ENCODE measurements at regions not wholly inside any gene's neighbourhood (a gene's known extent, or its start where the extent isn't known, plus 50 kb on each side); places are given as distances from the start of the nearest gene placed in this dataset.

DNA sequence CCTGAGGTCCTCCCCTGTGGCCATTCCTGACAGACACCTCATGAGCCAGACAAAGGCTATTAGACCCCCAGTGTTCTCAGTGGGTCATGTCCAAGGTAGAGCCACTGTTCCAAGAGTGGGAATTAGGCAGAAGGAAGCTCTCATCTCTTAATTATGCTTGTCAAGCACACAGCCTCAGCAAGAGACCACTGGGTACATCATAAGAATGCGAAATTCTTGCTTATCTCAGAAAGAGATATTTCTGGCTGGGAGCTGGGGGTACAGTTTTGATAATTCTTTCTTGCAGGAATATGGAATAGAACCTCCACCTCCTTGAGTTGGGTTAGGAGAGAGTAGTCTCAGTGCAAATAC, 1280.0 kb upstream of the CNTN5 start:
- dilution Hi-C loops (cut with MboI; ENCODE audit: extremely low pct_ligation_motif_present, low sequenced_read_pairs), result no loop called here
- CTCF ChIA-PET, result interaction anchor here (1.3 kb wide), 1 partner anchor 10 kb away, joined by 4 read pairs; no protein-coding TSS in a partner anchor

DNA sequence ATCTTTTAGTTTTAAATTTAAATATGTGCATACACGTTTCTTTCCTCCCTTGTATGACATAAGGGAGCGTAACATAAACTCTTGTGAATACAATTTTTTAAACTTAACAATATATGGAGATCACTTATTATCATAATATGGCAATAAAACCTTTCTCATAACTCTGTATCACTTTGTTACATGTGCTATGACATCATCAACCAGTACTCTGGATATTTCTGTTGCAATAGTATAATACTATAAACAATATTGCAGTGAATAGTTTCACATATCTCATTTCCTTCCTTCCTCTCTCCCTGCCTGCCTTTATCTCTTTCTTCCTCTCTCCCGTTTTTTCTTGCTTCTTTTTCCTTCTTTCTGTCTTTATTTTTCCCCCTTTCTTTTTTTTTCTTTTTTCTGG, 1278.0 kb upstream of the CNTN5 start:
- H3K4me2 ChIP-seq (ENCODE audit: insufficient read depth, low read length), result no peak overlapping the region
- CTCF ChIA-PET, result interaction anchor here (1.1 kb wide), 1 partner anchor 13 kb away, joined by 4 read pairs; no protein-coding TSS in a partner anchor
- DNase-seq (ENCODE audit: low read depth, low spot score) (no peak), FAIRE-seq (no peak)
- POLR2A ChIA-PET, result no interaction called here
- TF ChIP-seq POLR2AphosphoS5 (IDR thresholded peaks at IDR 0.05; ENCODE audit: insufficient read depth, low read depth, low read length) (no peak), FOS (IDR thresholded peaks at IDR 0.05; ENCODE audit: borderline replicate concordance, insufficient read depth, low read length) (no peak), JUN (IDR thresholded peaks at IDR 0.05; ENCODE audit: borderline replicate concordance, insufficient read depth, insufficient read length, low read depth) (no peak)
- TF ChIP-seq, protein P1, sequence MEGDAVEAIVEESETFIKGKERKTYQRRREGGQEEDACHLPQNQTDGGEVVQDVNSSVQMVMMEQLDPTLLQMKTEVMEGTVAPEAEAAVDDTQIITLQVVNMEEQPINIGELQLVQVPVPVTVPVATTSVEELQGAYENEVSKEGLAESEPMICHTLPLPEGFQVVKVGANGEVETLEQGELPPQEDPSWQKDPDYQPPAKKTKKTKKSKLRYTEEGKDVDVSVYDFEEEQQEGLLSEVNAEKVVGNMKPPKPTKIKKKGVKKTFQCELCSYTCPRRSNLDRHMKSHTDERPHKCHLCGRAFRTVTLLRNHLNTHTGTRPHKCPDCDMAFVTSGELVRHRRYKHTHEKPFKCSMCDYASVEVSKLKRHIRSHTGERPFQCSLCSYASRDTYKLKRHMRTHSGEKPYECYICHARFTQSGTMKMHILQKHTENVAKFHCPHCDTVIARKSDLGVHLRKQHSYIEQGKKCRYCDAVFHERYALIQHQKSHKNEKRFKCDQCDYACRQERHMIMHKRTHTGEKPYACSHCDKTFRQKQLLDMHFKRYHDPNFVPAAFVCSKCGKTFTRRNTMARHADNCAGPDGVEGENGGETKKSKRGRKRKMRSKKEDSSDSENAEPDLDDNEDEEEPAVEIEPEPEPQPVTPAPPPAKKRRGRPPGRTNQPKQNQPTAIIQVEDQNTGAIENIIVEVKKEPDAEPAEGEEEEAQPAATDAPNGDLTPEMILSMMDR (IDR thresholded peaks at IDR 0.05; ENCODE audit: extremely low read depth in 1 of 2, insufficient read depth in 1 of 2, low read depth in 1 of 2, low read length in 2 of 2), result no peak
- peaks cover 24% of the 10 kb centered on the region for H3K4me1 ChIP-seq (ENCODE audit: control insufficient read depth, extremely low read depth, insufficient read depth, low read length)
- H4K20me1 ChIP-seq (replicated peaks; ENCODE audit: control insufficient read depth, extremely low read depth, insufficient read depth, low read length), result no peaks in the 10 kb centered on the region
- H3K27me3 ChIP-seq (ENCODE audit: control insufficient read depth in 2 of 2, insufficient read depth in 2 of 2, low read length in 2 of 2), result no peaks in the 10 kb centered on the region
- H3K9me1 ChIP-seq (replicated peaks; ENCODE audit: control insufficient read depth, extremely low read depth, insufficient read depth, low read length), result no peaks in the 10 kb centered on the region
- peak overlapping the region; percentile 23 for H3K27ac ChIP-seq (ENCODE audit: insufficient read depth, low read depth, low read length)
- BruUV-seq (replicated peaks), result no TSS peak
- no peak overlapping the region for H2AFZ ChIP-seq (ENCODE audit: low read depth, low read length)
- no peaks in the 10 kb centered on the region for H3K79me2 ChIP-seq (ENCODE audit: control insufficient read depth, insufficient read depth, low read length)
- no peaks in the 10 kb centered on the region for H3K36me3 ChIP-seq (ENCODE audit: control insufficient read depth in 2 of 2, extremely low read depth in 1 of 2, insufficient read depth in 2 of 2, low read length in 2 of 2)
- intact Hi-C loops (cut with micrococcal nuclease) (no loop called here), dilution Hi-C loops (cut with MboI; ENCODE audit: extremely low pct_ligation_motif_present, low sequenced_read_pairs) (no loop called here)
- no peaks in the 10 kb centered on the region for H3K9me3 ChIP-seq (replicated peaks; ENCODE audit: control insufficient read depth, insufficient read depth, low read length)
- H3K4me3 ChIP-seq (replicated peaks in 1 of 3; ENCODE audit: insufficient read depth in 1 of 3, low read depth in 1 of 3, low read length in 3 of 3), result no peak overlapping the region
- H3K9ac ChIP-seq (replicated peaks; ENCODE audit: extremely low read depth, insufficient read depth, low read length), result no peak overlapping the region

More for the DNA sequence above, 1280.0 kb upstream of the CNTN5 start:
- Histone ChIP-seq H3K4me3 (replicated peaks in 1 of 3; ENCODE audit: insufficient read depth in 1 of 3, low read depth in 1 of 3, low read length in 3 of 3) (no peak overlapping the region), H3K9me1 (replicated peaks; ENCODE audit: control insufficient read depth, extremely low read depth, insufficient read depth, low read length) (no peaks in the 10 kb centered on the region), H3K9ac (replicated peaks; ENCODE audit: extremely low read depth, insufficient read depth, low read length) (no peak overlapping the region), H3K4me2 (ENCODE audit: insufficient read depth, low read length) (no peak overlapping the region), H4K20me1 (replicated peaks; ENCODE audit: control insufficient read depth, extremely low read depth, insufficient read depth, low read length) (no peaks in the 10 kb centered on the region), H3K4me1 (ENCODE audit: control insufficient read depth, extremely low read depth, insufficient read depth, low read length) (peaks cover 24% of the 10 kb centered on the region), H2AFZ (ENCODE audit: low read depth, low read length) (peak overlapping the region; percentile 43), H3K27ac (ENCODE audit: insufficient read depth, low read depth, low read length) (peak overlapping the region; percentile 84), H3K36me3 (ENCODE audit: control insufficient read depth in 2 of 2, extremely low read depth in 1 of 2, insufficient read depth in 2 of 2, low read length in 2 of 2) (no peaks in the 10 kb centered on the region), H3K79me2 (ENCODE audit: control insufficient read depth, insufficient read depth, low read length) (no peaks in the 10 kb centered on the region), H3K9me3 (replicated peaks; ENCODE audit: control insufficient read depth, insufficient read depth, low read length) (no peaks in the 10 kb centered on the region), H3K27me3 (ENCODE audit: control insufficient read depth in 2 of 2, insufficient read depth in 2 of 2, low read length in 2 of 2) (no peaks in the 10 kb centered on the region)
- intact Hi-C loops (cut with micrococcal nuclease), result no loop called here
- no peak for FAIRE-seq
- no peak for TF ChIP-seq POLR2AphosphoS5 (IDR thresholded peaks at IDR 0.05; ENCODE audit: insufficient read depth, low read depth, low read length)
- TF ChIP-seq MYC (IDR thresholded peaks at IDR 0.05; ENCODE audit: low read depth, low read length), result no peak
- no peak for TF ChIP-seq POLR2A (IDR thresholded peaks at IDR 0.05; ENCODE audit: low read depth, low read length)
- no TSS peak for BruUV-seq (replicated peaks)
- POLR2A ChIA-PET, result no interaction called here
- DNase-seq (ENCODE audit: low read depth, low spot score), result no peak

Measured in endothelial cell of umbilical vein (primary cell).